Neuron (in vitro differentiated cells): ENCODE measurements at regions not wholly inside any gene's neighbourhood (a gene's known extent, or its start where the extent isn't known, plus 50 kb on each side); places are given as distances from the start of the nearest gene placed in this dataset.
"Not testable (repeated sequence)": the region's sequence is repeated elsewhere in the genome, so short reads cannot be mapped to it uniquely, and the experiment has no call there.

Source experiments
- H2AFZ ChIP-seq: one replicate; pipeline ENCODE4 v1.6.1; 2013; ENCODE audit warnings: low read depth, mild to moderate bottlenecking, inconsistent platforms, low read length, moderate library complexity
- H3K27me3 ChIP-seq: one replicate; pipeline ENCODE4 v1.6.1; 2013; ENCODE audit warnings: low read length; ENCODE audit not compliant: insufficient read depth
- H3K36me3 ChIP-seq: one replicate; pipeline ENCODE4 v1.6.1; 2013; ENCODE audit warnings: low read length; ENCODE audit not compliant: insufficient read depth
- H3K4me1 ChIP-seq: one replicate; pipeline ENCODE4 v1.6.1; 2013; ENCODE audit warnings: low read length; ENCODE audit not compliant: insufficient read depth
- H3K4me3 ChIP-seq: 2 replicates; pipeline ENCODE4 v1.5.1; 2013; ENCODE audit warnings: mild to moderate bottlenecking, low read length, moderate library complexity
- H3K9me3 ChIP-seq: one replicate; pipeline ENCODE4 v1.6.1; 2013; ENCODE audit warnings: low read length

- Histone ChIP-seq H3K4me3 (no peak overlapping the region), H3K36me3 (no peaks in the 10 kb centered on the region), H2AFZ (no peak overlapping the region), H3K4me1 (no peaks in the 10 kb centered on the region), H3K27me3 (peaks cover 2% of the 10 kb centered on the region), H3K9me3 (peaks cover 1% of the 10 kb centered on the region)
These were observed 100.6 kb upstream of the OLIG2 start for GRCh38 chr21:32925098-32925497.

- Histone ChIP-seq H3K4me3 (no peak overlapping the region), H3K27me3 (peaks cover 2% of the 10 kb centered on the region), H3K4me1 (no peaks in the 10 kb centered on the region), H3K9me3 (peaks cover 1% of the 10 kb centered on the region), H2AFZ (no peak overlapping the region), H3K36me3 (no peaks in the 10 kb centered on the region)
These were observed 96.1 kb upstream of the OLIG2 start for GRCh38 chr21:32929633-32930038.

- Histone ChIP-seq H3K4me1 (no peaks in the 10 kb centered on the region), H3K4me3 (no peak overlapping the region), H3K27me3 (peaks cover 2% of the 10 kb centered on the region), H3K9me3 (peaks cover 1% of the 10 kb centered on the region), H2AFZ (no peak overlapping the region), H3K36me3 (no peaks in the 10 kb centered on the region)
These were observed 95.1 kb upstream of the OLIG2 start for GRCh38 chr21:32930673-32931072.

- H3K36me3 ChIP-seq, H3K4me3 ChIP-seq, H2AFZ ChIP-seq, H3K27me3 ChIP-seq, H3K9me3 ChIP-seq, H3K4me1 ChIP-seq: not testable (repeated sequence)
These were observed 91.7 kb upstream of the OLIG2 start for GRCh38 chr21:32934068-32934467.

- Histone ChIP-seq H3K9me3 (no peaks in the 10 kb centered on the region), H3K36me3 (no peaks in the 10 kb centered on the region), H2AFZ (no peak overlapping the region), H3K27me3 (peaks cover 3% of the 10 kb centered on the region), H3K4me1 (no peaks in the 10 kb centered on the region), H3K4me3 (no peak overlapping the region)
These were observed 90.9 kb upstream of the OLIG2 start for GRCh38 chr21:32934829-32935228.

GRCh38 chr21:32940079-32941014 is 85.4 kb upstream of the OLIG2 start:
- Histone ChIP-seq H3K36me3 (no peaks in the 10 kb centered on the region), H2AFZ (no peak overlapping the region), H3K9me3 (no peaks in the 10 kb centered on the region), H3K4me1 (no peaks in the 10 kb centered on the region), H3K4me3 (no peak overlapping the region), H3K27me3 (peaks cover 3% of the 10 kb centered on the region)

- H3K36me3 ChIP-seq: no peaks in the 10 kb centered on the region
- H3K27me3 ChIP-seq: peaks cover 3% of the 10 kb centered on the region
- H2AFZ ChIP-seq: no peak overlapping the region
- H3K9me3 ChIP-seq: no peaks in the 10 kb centered on the region
- no peaks in the 10 kb centered on the region for H3K4me1 ChIP-seq
- no peak overlapping the region for H3K4me3 ChIP-seq
These were observed 84.5 kb upstream of the OLIG2 start for GRCh38 chr21:32941263-32941662.

GRCh38 chr21:32946654-32947053 is 79.1 kb upstream of the OLIG2 start:
- no peaks in the 10 kb centered on the region for H3K9me3 ChIP-seq
- H3K4me1 ChIP-seq: peaks cover 10% of the 10 kb centered on the region
- no peak overlapping the region for H3K4me3 ChIP-seq
- peaks cover 7% of the 10 kb centered on the region for H3K27me3 ChIP-seq
- no peak overlapping the region for H2AFZ ChIP-seq
- H3K36me3 ChIP-seq: no peaks in the 10 kb centered on the region

- Histone ChIP-seq H3K36me3 (no peaks in the 10 kb centered on the region), H3K9me3 (no peaks in the 10 kb centered on the region), H3K27me3 (peaks cover 18% of the 10 kb centered on the region), H2AFZ (no peak overlapping the region), H3K4me3 (no peak overlapping the region), H3K4me1 (peaks cover 10% of the 10 kb centered on the region)
These were observed 78.0 kb upstream of the OLIG2 start for GRCh38 chr21:32947736-32948135.

- peaks cover 20% of the 10 kb centered on the region for H3K4me1 ChIP-seq
- H3K9me3 ChIP-seq: no peaks in the 10 kb centered on the region
- no peak overlapping the region for H2AFZ ChIP-seq
- no peaks in the 10 kb centered on the region for H3K36me3 ChIP-seq
- no peak overlapping the region for H3K4me3 ChIP-seq
- H3K27me3 ChIP-seq: peaks cover 31% of the 10 kb centered on the region
These were observed 76.0 kb upstream of the OLIG2 start for GRCh38 chr21:32949701-32950100.

- Histone ChIP-seq H3K4me3 (no peak overlapping the region), H2AFZ (no peak overlapping the region), H3K4me1 (peaks cover 33% of the 10 kb centered on the region), H3K9me3 (no peaks in the 10 kb centered on the region), H3K36me3 (no peaks in the 10 kb centered on the region), H3K27me3 (peaks cover 31% of the 10 kb centered on the region)
These were observed 74.7 kb upstream of the OLIG2 start for GRCh38 chr21:32951041-32951440.

GRCh38 chr21:32954353-32954752 is 71.4 kb upstream of the OLIG2 start:
- peaks cover 36% of the 10 kb centered on the region for H3K4me1 ChIP-seq
- H3K27me3 ChIP-seq: peaks cover 53% of the 10 kb centered on the region
- H3K9me3 ChIP-seq: no peaks in the 10 kb centered on the region
- no peaks in the 10 kb centered on the region for H3K36me3 ChIP-seq
- no peak overlapping the region for H2AFZ ChIP-seq
- no peak overlapping the region for H3K4me3 ChIP-seq

GRCh38 chr21:32955311-32956060 is 70.2 kb upstream of the OLIG2 start:
- Histone ChIP-seq H3K4me1 (peaks cover 36% of the 10 kb centered on the region), H3K9me3 (no peaks in the 10 kb centered on the region), H3K4me3 (peak overlapping the region; percentile 25), H2AFZ (peak overlapping the region; percentile 49), H3K27me3 (peaks cover 53% of the 10 kb centered on the region), H3K36me3 (no peaks in the 10 kb centered on the region)
